HFF-Myc (cell line): ENCODE measurements at regions not wholly inside any gene's neighbourhood (a gene's known extent, or its start where the extent isn't known, plus 50 kb on each side); places are given as distances from the start of the nearest gene placed in this dataset.

Experiments
- DNase-seq: peaks from one replicate; pipeline ENCODE4 v3.0.0-alpha.2; 2011; ENCODE audit warnings: low read depth; ENCODE audit errors: extremely low read depth
- H3K4me3 ChIP-seq: replicated peaks from 2 replicates; pipeline ENCODE4 v1.5.1; 2011; ENCODE audit warnings: low read depth, mild to moderate bottlenecking, control low read depth, low read length
- TF ChIP-seq, protein P1 (sequence below): IDR thresholded peaks from 2 replicates; pipeline ENCODE4 v1.5.1; 2012; ENCODE audit warnings: mild to moderate bottlenecking, low read depth, low read length, control low read depth; ENCODE audit errors: missing control alignments

- TF ChIP-seq, protein P1, sequence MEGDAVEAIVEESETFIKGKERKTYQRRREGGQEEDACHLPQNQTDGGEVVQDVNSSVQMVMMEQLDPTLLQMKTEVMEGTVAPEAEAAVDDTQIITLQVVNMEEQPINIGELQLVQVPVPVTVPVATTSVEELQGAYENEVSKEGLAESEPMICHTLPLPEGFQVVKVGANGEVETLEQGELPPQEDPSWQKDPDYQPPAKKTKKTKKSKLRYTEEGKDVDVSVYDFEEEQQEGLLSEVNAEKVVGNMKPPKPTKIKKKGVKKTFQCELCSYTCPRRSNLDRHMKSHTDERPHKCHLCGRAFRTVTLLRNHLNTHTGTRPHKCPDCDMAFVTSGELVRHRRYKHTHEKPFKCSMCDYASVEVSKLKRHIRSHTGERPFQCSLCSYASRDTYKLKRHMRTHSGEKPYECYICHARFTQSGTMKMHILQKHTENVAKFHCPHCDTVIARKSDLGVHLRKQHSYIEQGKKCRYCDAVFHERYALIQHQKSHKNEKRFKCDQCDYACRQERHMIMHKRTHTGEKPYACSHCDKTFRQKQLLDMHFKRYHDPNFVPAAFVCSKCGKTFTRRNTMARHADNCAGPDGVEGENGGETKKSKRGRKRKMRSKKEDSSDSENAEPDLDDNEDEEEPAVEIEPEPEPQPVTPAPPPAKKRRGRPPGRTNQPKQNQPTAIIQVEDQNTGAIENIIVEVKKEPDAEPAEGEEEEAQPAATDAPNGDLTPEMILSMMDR, result no peak
- H3K4me3 ChIP-seq, result no peak overlapping the region
- DNase-seq, result no peak
Measured at GRCh38 chr3:8279886-8280550, 221.6 kb upstream of the LMCD1 start.

GRCh38 chr3:8282541-8283165 lies 219.0 kb upstream of the LMCD1 start:
- no peak for DNase-seq
- TF ChIP-seq, protein P1, result no peak
- H3K4me3 ChIP-seq, result no peak overlapping the region

GRCh38 chr3:8283193-8283592 lies 218.4 kb upstream of the LMCD1 start:
- DNase-seq, result no peak
- TF ChIP-seq, protein P1, result no peak
- no peak overlapping the region for H3K4me3 ChIP-seq

DNA sequence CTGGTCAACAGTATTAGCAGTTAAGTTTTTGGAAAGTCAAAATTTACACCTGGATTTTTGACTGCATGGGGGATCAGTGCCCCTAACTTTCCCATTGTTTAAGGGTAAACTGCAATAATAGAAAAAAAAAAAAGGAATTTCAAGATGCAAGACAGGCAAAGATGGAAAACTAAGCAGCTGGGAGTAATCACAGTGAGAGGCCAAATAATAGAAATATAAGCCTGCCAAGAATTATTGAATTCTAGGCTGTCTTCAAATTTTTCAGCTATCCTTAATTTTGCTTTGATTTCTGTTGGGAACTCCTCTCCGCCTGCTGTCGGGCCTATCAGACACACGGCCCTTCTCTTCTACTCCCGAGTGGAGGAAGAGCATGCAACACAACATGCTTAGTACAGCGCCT lies 215.5 kb upstream of the LMCD1 start:
- no peak overlapping the region for H3K4me3 ChIP-seq
- TF ChIP-seq, protein P1, result no peak
- DNase-seq, result no peak

DNA sequence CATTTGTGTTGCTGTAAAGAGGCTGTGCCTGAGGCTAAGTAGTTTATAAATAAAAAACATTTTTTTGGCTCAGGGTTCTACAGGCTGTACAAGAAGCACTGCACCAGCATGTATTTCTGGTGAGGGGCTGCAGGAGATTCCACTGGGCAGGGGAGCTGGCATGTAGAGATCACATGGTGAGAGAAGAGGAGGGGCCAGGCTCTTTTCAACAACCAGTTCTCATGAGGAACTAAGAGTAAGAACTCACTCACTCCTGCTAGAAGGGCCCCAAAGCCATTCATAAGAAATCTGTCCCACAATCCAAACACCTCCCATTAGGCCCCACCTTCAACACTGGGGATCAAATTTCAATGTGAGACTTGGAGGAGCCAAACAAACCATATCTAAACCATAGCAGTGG lies 214.9 kb upstream of the LMCD1 start:
- no peak for DNase-seq
- TF ChIP-seq, protein P1, result no peak
- no peak overlapping the region for H3K4me3 ChIP-seq

DNA sequence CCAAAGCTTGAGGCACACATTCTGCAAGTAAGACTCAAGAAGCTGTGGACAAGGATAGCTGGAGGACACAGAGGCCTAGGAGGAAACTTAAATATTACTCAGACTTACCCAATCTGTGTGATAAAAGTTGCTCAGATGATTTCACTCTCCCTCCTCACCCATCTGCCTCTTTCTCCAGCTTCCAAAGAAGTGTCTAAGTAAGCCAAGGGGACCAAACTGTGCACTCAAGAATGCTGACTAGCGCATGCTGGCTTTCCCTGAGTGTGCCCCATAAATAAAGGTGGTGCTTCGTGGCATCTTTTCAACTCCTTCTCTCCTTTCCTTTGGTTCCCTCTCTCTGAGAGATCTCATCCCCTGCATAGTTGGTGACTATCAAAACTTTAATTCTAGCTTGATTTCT lies 211.0 kb upstream of the LMCD1 start:
- H3K4me3 ChIP-seq, result no peak overlapping the region
- no peak for DNase-seq
- TF ChIP-seq, protein P1, result no peak

GRCh38 chr3:8296461-8296860 lies 205.2 kb upstream of the LMCD1 start:
- no peak overlapping the region for H3K4me3 ChIP-seq
- TF ChIP-seq, protein P1, result no peak
- no peak for DNase-seq
